GM12878 (cell line): ENCODE measurements at regions not wholly inside any gene's neighbourhood (a gene's known extent, or its start where the extent isn't known, plus 50 kb on each side); places are given as distances from the start of the nearest gene placed in this dataset.

Source experiments
- ATAC-seq: fragments of 200-7000 bp; cut with Tn5 transposase; 3 replicates; pipeline ENCODE4 v1.9.1; 2020; ENCODE audit warnings: mild to moderate bottlenecking, moderate library complexity
- BruUV-seq: library from RNA; stranded (reverse); fragments of 400-500 nt; replicated peaks from 2 replicates; lab custom pipeline; 2021; lab: Mats Ljungman, UMichigan
- CTCF ChIA-PET: fragments of 300-600 bp; sonication (Branson Sonifier 250); formaldehyde crosslinking; extraction: SDS; loops from one replicate; lab custom pipeline; 2021; ENCODE audit warnings: inconsistent platforms; lab: Yijun Ruan, JAX
- POLR2A ChIA-PET: fragments of 350-600 bp; formaldehyde crosslinking; extraction: SDS; loops from one replicate; lab custom pipeline; 2021; ENCODE audit warnings: inconsistent platforms; lab: Charles Lee
- RAD21 ChIA-PET: fragments of 300-600 bp; sonication (Branson Sonifier 250); formaldehyde crosslinking; loops from one replicate; lab custom pipeline; 2023; ENCODE audit warnings: antibody characterized with exemption; ENCODE audit not compliant: unreplicated experiment; lab: Charles Lee
- SMC1A ChIA-PET: fragments of 300-600 bp; sonication (Branson Sonifier 250); formaldehyde crosslinking; loops from one replicate; lab custom pipeline; 2023; ENCODE audit not compliant: unreplicated experiment, uncharacterized antibody; lab: Charles Lee
- DNase-seq: peaks from one replicate; pipeline ENCODE4 v3.0.0-alpha.2; 2011; ENCODE audit warnings: low read depth, low spot score
- FAIRE-seq: peaks from 3 replicates; lab custom pipeline; 2011; peaks lifted over from hg19 to GRCh38; lab: Jason Lieb, UNC
- H2AFZ ChIP-seq: 2 replicates; pipeline ENCODE4 v1.6.0; 2011; ENCODE audit warnings: low read depth, low read length, control low read depth; ENCODE audit not compliant: control insufficient read depth
- H3K27ac ChIP-seq: 2 replicates; pipeline ENCODE4 v1.5.1; 2011; ENCODE audit warnings: control low read depth; ENCODE audit not compliant: control insufficient read depth, insufficient read depth
- H3K27me3 ChIP-seq, 2 experiments: replicated peaks in 1 of 2; 2 replicates each; pipeline versions ENCODE4 v1.6.0 to v1.6.1; 2011; ENCODE audit warnings: low read length in 1 of 2; ENCODE audit not compliant: control insufficient read depth in 2 of 2, insufficient read depth in 2 of 2
- H3K36me3 ChIP-seq, 2 experiments: 2 replicates each; pipeline ENCODE4 v1.5.1; 2011; ENCODE audit warnings: low read length in 1 of 2; ENCODE audit not compliant: control insufficient read depth in 2 of 2, insufficient read depth in 2 of 2
- H3K4me1 ChIP-seq: 2 replicates; pipeline ENCODE4 v1.6.1; 2011; ENCODE audit warnings: mild to moderate bottlenecking, low read length, moderate library complexity, mixed read lengths; ENCODE audit not compliant: control insufficient read depth, insufficient read depth
- H3K4me2 ChIP-seq: 2 replicates; pipeline ENCODE4 v1.6.0; 2011; ENCODE audit warnings: control low read depth; ENCODE audit not compliant: control insufficient read depth, insufficient read depth
- H3K4me3 ChIP-seq: fragments of 200-600 bp; sonication (generic); 2 replicates; pipeline ENCODE4 v1.5.1; 2016
- H3K79me2 ChIP-seq: 2 replicates; pipeline ENCODE4 v1.6.0; 2011; ENCODE audit warnings: low read length; ENCODE audit not compliant: control insufficient read depth, insufficient read depth
- H3K9ac ChIP-seq: 2 replicates; pipeline ENCODE4 v1.8.0; 2011; ENCODE audit warnings: low read length, control low read depth, mixed read lengths; ENCODE audit not compliant: control insufficient read depth, insufficient read depth
- H3K9me3 ChIP-seq: replicated peaks from 3 replicates; pipeline ENCODE4 v1.5.1; 2011; ENCODE audit warnings: mild to moderate bottlenecking, low read length; ENCODE audit not compliant: control insufficient read depth, insufficient read depth
- H4K20me1 ChIP-seq: 2 replicates; pipeline ENCODE4 v1.6.0; 2011; ENCODE audit not compliant: control insufficient read depth, insufficient read depth
- BACH1 ChIP-seq: fragments of 450-650 bp; IDR thresholded peaks from 2 replicates; pipeline ENCODE4 v1.6.1; 2017; ENCODE audit warnings: mild to moderate bottlenecking, borderline replicate concordance
- DPF2 ChIP-seq: fragments of 450-650 bp; IDR thresholded peaks from 2 replicates; pipeline ENCODE4 v1.6.1; 2017; ENCODE audit warnings: mild to moderate bottlenecking
- FOXM1 ChIP-seq: IDR thresholded peaks from 2 replicates; pipeline ENCODE4 v1.6.1; 2012; ENCODE audit warnings: low read depth, mild to moderate bottlenecking, inconsistent platforms, low read length, moderate library complexity
- GATAD2B ChIP-seq: fragments of 450-650 bp; conservative IDR thresholded peaks from 2 replicates; pipeline ENCODE4 v1.6.1; 2017; ENCODE audit warnings: low read depth, mild to moderate bottlenecking, moderate library complexity
- MEF2B ChIP-seq: fragments of 450-650 bp; IDR thresholded peaks from 2 replicates; pipeline ENCODE4 v1.6.1; 2018; ENCODE audit warnings: mild to moderate bottlenecking, moderate library complexity; ENCODE audit not compliant: partially characterized antibody, poor library complexity, severe bottlenecking
- MTA2 ChIP-seq: fragments of 450-650 bp; IDR thresholded peaks from 2 replicates; pipeline ENCODE4 v1.6.1; 2016; ENCODE audit warnings: low read depth, mild to moderate bottlenecking, moderate library complexity
- MYC ChIP-seq: IDR thresholded peaks from 2 replicates; pipeline ENCODE4 v1.6.1; 2011; ENCODE audit warnings: mild to moderate bottlenecking, low read length, moderate library complexity, inconsistent platforms; ENCODE audit not compliant: insufficient read depth, insufficient replicate concordance, insufficient read length, severe bottlenecking
- PAX5 ChIP-seq: IDR thresholded peaks from 2 replicates; pipeline ENCODE4 v1.6.1; 2011; ENCODE audit warnings: low read depth, low read length, borderline replicate concordance
- SMARCA5 ChIP-seq: fragments of 450-650 bp; IDR thresholded peaks from 2 replicates; pipeline ENCODE4 v1.6.1; 2017; ENCODE audit warnings: mild to moderate bottlenecking
- SMC3 ChIP-seq: IDR thresholded peaks from 2 replicates; pipeline ENCODE4 v1.6.1; 2011; ENCODE audit warnings: low read length, improper control_type of control experiment, borderline replicate concordance
- SUZ12 ChIP-seq: fragments of 200-600 bp; sonication (generic); IDR thresholded peaks from one replicate; pipeline ENCODE4 v1.6.1; 2018; ENCODE audit warnings: antibody characterized with exemption, mild to moderate bottlenecking; ENCODE audit not compliant: unreplicated experiment
- TCF3 ChIP-seq: IDR thresholded peaks from 2 replicates; pipeline ENCODE4 v1.6.1; 2012; ENCODE audit warnings: low read depth, mild to moderate bottlenecking, low read length, borderline replicate concordance; ENCODE audit not compliant: insufficient read depth
- WGBS: methylation state at CpG from one replicate; pipeline ENCODE4 v1.1.6; 2016; ENCODE audit warnings: low lambda C conversion rate; ENCODE audit not compliant: insufficient replicate concordance, insufficient coverage; ENCODE audit errors: missing lambda C conversion rate; 5-methylcytosine and 5-hydroxymethylcytosine counted together
- in situ Hi-C: fragments of 300-500 bp; cut with MboI; formaldehyde crosslinking; loops from 9 replicates; pipeline ENCODE4 v1.14.3; 2018; ENCODE audit warnings: mixed read lengths
- intact Hi-C: fragments of 100-400 bp; cut with micrococcal nuclease; formaldehyde crosslinking; loops from one replicate; pipeline ENCODE4 v1.14.2; 2022; ENCODE audit not compliant: unreplicated experiment
- TF ChIP-seq, protein P1 (sequence below): IDR thresholded peaks from 2 replicates; pipeline ENCODE4 v1.6.1; 2011; ENCODE audit warnings: mild to moderate bottlenecking, low read depth, low read length, moderate library complexity; ENCODE audit not compliant: insufficient replicate concordance
- TF ChIP-seq, protein P2 (sequence below): IDR thresholded peaks from 2 replicates; pipeline ENCODE4 v1.6.1; 2012; ENCODE audit warnings: low read depth, low read length, improper control_type of control experiment
- TF ChIP-seq, protein P3 (sequence below): fragments of 450-650 bp; IDR thresholded peaks from 2 replicates; pipeline ENCODE4 v1.6.1; 2016; ENCODE audit warnings: mild to moderate bottlenecking, moderate library complexity, borderline replicate concordance
- TF ChIP-seq, protein P4 (sequence below): fragments of 450-650 bp; formaldehyde crosslinking; IDR thresholded peaks from 2 replicates; pipeline ENCODE4 v1.5.0; 2022; ENCODE audit warnings: mild to moderate bottlenecking, missing genetic modification characterization

DNA sequence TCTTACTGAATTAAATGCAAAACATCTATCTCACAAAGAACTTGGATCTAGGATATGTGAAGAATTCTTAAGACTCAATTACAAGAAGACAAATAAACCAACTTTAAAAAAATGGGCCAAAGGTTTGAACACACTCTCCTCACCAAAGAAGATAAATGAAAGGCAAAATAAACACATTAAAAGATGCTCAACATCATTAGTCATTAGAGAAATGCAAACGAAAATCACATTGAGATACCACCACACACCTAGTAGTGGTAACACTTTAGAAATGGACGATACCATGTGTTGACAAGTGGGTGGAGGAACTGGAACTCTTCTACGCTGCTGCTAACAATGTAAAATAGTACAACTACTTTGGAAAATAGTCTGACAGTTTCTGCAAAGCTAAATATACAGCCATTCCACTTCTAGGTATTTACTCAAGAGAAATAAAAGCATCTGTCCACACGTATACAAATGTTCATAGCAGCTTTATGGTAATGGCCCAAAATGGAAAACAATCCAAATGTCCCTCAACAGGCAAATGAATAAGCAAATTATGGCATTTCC lies 194.3 kb downstream of the RHOU start:
- Histone ChIP-seq H3K36me3 (no peaks in the 10 kb centered on the region), H2AFZ (no peak overlapping the region), H3K4me1 (no peaks in the 10 kb centered on the region), H3K4me3 (no peak overlapping the region), H3K27ac (no peak overlapping the region), H3K9me3 (no peaks in the 10 kb centered on the region; the same call in 1 of the 3 replicates), H3K9ac (no peak overlapping the region), H3K79me2 (no peaks in the 10 kb centered on the region), H4K20me1 (no peaks in the 10 kb centered on the region), H3K27me3 (peaks cover 0 to 2% of the 10 kb centered on the region in 2 experiments; a peak in 3 of 4 replicates), H3K4me2 (no peak overlapping the region)
- POLR2A ChIA-PET = no interaction called here
- no peak for ATAC-seq
- SMC1A ChIA-PET = no interaction called here
- RAD21 ChIA-PET = no interaction called here
- in situ Hi-C loops (no loop called here), intact Hi-C loops (no loop called here)
- CTCF ChIA-PET = no interaction called here
- no TSS peak for BruUV-seq
- no peak for DNase-seq
- no peak for FAIRE-seq
- WGBS = 22% methylated on average over 4 of the region's 4 CpGs
- TF ChIP-seq PAX5 (no peak), SMC3 (no peak), SMARCA5 (no peak), DPF2 (no peak), TCF3 (no peak), SUZ12 (no peak), FOXM1 (no peak), MYC (no peak), BACH1 (no peak), MTA2 (no peak), MEF2B (no peak), GATAD2B (no peak)
- TF ChIP-seq, protein P1, sequence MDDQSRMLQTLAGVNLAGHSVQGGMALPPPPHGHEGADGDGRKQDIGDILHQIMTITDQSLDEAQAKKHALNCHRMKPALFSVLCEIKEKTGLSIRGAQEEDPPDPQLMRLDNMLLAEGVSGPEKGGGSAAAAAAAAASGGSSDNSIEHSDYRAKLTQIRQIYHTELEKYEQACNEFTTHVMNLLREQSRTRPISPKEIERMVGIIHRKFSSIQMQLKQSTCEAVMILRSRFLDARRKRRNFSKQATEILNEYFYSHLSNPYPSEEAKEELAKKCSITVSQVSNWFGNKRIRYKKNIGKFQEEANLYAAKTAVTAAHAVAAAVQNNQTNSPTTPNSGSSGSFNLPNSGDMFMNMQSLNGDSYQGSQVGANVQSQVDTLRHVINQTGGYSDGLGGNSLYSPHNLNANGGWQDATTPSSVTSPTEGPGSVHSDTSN = no peak
- TF ChIP-seq, protein P2, sequence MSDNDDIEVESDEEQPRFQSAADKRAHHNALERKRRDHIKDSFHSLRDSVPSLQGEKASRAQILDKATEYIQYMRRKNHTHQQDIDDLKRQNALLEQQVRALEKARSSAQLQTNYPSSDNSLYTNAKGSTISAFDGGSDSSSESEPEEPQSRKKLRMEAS = no peak
- TF ChIP-seq, protein P3, sequence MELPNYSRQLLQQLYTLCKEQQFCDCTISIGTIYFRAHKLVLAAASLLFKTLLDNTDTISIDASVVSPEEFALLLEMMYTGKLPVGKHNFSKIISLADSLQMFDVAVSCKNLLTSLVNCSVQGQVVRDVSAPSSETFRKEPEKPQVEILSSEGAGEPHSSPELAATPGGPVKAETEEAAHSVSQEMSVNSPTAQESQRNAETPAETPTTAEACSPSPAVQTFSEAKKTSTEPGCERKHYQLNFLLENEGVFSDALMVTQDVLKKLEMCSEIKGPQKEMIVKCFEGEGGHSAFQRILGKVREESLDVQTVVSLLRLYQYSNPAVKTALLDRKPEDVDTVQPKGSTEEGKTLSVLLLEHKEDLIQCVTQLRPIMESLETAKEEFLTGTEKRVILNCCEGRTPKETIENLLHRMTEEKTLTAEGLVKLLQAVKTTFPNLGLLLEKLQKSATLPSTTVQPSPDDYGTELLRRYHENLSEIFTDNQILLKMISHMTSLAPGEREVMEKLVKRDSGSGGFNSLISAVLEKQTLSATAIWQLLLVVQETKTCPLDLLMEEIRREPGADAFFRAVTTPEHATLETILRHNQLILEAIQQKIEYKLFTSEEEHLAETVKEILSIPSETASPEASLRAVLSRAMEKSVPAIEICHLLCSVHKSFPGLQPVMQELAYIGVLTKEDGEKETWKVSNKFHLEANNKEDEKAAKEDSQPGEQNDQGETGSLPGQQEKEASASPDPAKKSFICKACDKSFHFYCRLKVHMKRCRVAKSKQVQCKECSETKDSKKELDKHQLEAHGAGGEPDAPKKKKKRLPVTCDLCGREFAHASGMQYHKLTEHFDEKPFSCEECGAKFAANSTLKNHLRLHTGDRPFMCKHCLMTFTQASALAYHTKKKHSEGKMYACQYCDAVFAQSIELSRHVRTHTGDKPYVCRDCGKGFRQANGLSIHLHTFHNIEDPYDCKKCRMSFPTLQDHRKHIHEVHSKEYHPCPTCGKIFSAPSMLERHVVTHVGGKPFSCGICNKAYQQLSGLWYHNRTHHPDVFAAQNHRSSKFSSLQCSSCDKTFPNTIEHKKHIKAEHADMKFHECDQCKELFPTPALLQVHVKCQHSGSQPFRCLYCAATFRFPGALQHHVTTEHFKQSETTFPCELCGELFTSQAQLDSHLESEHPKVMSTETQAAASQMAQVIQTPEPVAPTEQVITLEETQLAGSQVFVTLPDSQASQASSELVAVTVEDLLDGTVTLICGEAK = no peak
- TF ChIP-seq, protein P4, sequence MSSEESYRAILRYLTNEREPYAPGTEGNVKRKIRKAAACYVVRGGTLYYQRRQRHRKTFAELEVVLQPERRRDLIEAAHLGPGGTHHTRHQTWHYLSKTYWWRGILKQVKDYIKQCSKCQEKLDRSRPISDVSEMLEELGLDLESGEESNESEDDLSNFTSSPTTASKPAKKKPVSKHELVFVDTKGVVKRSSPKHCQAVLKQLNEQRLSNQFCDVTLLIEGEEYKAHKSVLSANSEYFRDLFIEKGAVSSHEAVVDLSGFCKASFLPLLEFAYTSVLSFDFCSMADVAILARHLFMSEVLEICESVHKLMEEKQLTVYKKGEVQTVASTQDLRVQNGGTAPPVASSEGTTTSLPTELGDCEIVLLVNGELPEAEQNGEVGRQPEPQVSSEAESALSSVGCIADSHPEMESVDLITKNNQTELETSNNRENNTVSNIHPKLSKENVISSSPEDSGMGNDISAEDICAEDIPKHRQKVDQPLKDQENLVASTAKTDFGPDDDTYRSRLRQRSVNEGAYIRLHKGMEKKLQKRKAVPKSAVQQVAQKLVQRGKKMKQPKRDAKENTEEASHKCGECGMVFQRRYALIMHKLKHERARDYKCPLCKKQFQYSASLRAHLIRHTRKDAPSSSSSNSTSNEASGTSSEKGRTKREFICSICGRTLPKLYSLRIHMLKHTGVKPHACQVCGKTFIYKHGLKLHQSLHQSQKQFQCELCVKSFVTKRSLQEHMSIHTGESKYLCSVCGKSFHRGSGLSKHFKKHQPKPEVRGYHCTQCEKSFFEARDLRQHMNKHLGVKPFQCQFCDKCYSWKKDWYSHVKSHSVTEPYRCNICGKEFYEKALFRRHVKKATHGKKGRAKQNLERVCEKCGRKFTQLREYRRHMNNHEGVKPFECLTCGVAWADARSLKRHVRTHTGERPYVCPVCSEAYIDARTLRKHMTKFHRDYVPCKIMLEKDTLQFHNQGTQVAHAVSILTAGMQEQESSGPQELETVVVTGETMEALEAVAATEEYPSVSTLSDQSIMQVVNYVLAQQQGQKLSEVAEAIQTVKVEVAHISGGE (CRISPR knock-in tag) = no peak
